ENCODE measurements at regions not wholly inside any gene's neighbourhood (a gene's known extent, or its start where the extent isn't known, plus 50 kb on each side); places are given as distances from the start of the nearest gene placed in this dataset.

DNA sequence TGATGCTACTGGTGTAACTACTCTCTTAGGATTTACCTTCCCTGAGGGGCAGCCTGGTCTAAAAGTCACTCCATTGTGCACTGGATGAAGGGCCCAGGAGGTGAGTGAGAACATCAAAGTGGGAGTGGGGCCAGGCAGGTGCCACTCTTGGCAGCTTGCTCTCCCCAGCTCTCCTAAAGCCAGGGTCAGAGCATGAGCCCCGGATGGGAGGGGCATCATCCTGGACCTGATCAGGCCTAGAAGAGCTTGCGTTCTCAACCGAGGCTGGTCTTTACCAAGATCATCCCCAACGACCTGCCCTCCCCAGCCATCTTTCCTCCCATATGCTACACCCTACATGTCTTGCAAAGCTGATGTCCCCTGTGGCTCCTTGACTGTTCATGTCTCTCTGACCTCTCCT is 87.1 kb downstream of the AIPL1 start:
- DNase-seq (ENCODE audit: low read depth), result no peak
- no peak for TF ChIP-seq POLR2A (IDR thresholded peaks at IDR 0.05; ENCODE audit: extremely low read depth, insufficient read length)
- TF ChIP-seq MYC (IDR thresholded peaks at IDR 0.05; ENCODE audit: low read depth, low read length), result no peak
- TF ChIP-seq, protein P1, sequence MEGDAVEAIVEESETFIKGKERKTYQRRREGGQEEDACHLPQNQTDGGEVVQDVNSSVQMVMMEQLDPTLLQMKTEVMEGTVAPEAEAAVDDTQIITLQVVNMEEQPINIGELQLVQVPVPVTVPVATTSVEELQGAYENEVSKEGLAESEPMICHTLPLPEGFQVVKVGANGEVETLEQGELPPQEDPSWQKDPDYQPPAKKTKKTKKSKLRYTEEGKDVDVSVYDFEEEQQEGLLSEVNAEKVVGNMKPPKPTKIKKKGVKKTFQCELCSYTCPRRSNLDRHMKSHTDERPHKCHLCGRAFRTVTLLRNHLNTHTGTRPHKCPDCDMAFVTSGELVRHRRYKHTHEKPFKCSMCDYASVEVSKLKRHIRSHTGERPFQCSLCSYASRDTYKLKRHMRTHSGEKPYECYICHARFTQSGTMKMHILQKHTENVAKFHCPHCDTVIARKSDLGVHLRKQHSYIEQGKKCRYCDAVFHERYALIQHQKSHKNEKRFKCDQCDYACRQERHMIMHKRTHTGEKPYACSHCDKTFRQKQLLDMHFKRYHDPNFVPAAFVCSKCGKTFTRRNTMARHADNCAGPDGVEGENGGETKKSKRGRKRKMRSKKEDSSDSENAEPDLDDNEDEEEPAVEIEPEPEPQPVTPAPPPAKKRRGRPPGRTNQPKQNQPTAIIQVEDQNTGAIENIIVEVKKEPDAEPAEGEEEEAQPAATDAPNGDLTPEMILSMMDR (IDR thresholded peaks at IDR 0.05; ENCODE audit: low read depth, low read length), result no peak
- TF ChIP-seq, protein P2, sequence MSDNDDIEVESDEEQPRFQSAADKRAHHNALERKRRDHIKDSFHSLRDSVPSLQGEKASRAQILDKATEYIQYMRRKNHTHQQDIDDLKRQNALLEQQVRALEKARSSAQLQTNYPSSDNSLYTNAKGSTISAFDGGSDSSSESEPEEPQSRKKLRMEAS (IDR thresholded peaks at IDR 0.05; ENCODE audit: low read depth, low read length), result no peak

DNA sequence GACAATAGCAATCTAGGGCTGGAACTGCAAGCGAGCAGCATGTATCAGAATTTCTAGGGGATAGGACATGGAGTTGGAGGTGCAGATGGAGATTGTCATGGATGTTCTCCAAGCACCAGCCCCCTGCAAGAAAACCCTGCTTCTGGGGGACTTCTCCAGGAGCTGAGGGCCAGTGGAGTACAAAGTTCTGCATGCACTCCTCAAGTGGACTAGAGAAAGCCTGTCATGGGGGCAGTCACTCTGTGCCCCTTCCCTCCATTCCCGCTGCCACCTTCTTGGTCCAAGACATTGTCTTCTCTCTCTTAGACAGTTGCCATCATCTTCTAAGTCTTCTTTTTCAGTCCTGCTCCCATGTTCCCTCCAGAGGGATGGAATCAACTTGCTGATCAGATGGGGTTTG is 87.9 kb downstream of the AIPL1 start:
- TF ChIP-seq, protein P1 (IDR thresholded peaks at IDR 0.05; ENCODE audit: low read depth, low read length), result no peak
- TF ChIP-seq MYC (IDR thresholded peaks at IDR 0.05; ENCODE audit: low read depth, low read length) (no peak), POLR2A (IDR thresholded peaks at IDR 0.05; ENCODE audit: extremely low read depth, insufficient read length) (no peak)
- TF ChIP-seq, protein P2 (IDR thresholded peaks at IDR 0.05; ENCODE audit: low read depth, low read length), result no peak
- DNase-seq (ENCODE audit: low read depth), result no peak
- H3K4me3 ChIP-seq (ENCODE audit: low read depth, low read length), result no peak overlapping the region

More for the DNA sequence above, 87.1 kb downstream of the AIPL1 start:
- no peak overlapping the region for H3K4me3 ChIP-seq (ENCODE audit: low read depth, low read length)

DNA sequence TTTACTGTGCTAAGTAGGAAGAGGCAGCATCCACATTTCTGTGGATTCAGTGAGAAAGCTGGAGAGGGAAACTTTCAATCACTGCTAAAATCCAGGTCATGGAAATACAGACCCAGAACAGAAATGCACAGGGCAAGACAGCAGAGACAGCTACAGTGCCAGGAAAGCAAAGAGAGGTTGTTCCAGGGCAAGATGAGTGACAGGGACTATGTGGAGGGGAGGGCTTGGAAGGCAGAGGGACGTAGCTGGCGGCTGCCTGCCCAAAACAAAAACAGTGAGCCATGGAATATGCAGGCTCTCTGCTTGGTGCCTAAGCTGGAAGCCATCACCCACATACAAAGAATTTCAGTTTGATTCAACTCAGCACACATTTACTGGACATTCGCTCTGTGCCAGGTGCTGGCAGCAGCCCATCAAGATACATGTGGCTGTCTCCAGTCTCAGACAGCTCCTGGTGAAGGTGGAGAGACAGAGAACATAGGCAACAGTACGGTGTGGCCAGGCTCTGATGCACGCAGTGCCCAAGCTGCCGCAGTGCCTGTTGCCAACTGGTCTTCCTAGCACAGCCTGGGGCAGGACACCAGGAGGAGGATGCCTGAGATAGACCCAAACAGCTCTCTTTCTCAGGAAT is 88.7 kb downstream of the AIPL1 start:
- DNase-seq (ENCODE audit: low read depth), result no peak
- H3K4me3 ChIP-seq (ENCODE audit: low read depth, low read length), result no peak overlapping the region
- TF ChIP-seq, protein P1 (IDR thresholded peaks at IDR 0.05; ENCODE audit: low read depth, low read length), result no peak

DNA sequence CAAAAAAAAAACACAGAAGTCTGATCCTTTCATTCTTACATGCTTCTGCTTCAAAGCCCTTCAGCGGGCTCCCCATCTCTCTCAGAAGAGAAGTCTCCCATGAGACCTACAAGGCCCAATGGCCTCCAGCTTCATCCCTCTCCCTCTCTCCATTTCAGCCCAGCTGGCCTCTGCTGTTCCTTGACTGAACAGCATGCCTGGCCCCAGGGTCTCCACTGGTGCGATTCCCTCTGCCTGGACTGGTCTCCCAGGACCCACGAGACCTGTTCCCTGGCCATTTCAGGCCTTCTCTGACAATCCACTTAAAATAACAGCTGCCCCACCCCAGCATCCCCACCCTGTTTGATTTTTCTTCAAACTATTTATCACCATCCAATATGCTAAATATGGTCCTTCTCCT is 91.2 kb downstream of the AIPL1 start:
- no peak for DNase-seq (ENCODE audit: low read depth)

DNA sequence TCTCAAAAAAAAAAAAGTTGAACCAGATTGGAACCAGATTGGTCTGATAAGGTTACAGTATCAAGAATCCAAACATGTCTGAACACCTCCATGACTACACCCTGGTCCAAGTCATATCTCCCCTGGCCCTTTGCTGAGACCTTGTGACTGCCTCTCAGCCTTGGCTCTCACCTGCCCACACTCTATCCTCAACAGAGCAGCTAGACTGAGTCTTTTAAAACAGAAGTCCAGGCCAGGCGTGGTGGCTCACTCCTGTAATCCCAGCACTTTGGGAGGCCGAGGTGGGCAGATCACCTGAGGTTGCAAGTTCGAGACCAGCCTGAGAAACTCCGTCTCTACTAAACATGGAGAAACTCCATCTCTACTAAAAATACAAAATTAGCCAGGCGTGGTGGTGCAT is 91.7 kb downstream of the AIPL1 start:
- DNase-seq (ENCODE audit: low read depth), result no peak
- TF ChIP-seq, protein P1 (IDR thresholded peaks at IDR 0.05; ENCODE audit: low read depth, low read length), result no peak
- TF ChIP-seq POLR2A (IDR thresholded peaks at IDR 0.05; ENCODE audit: extremely low read depth, insufficient read length) (no peak), MYC (IDR thresholded peaks at IDR 0.05; ENCODE audit: low read depth, low read length) (no peak)
- TF ChIP-seq, protein P2 (IDR thresholded peaks at IDR 0.05; ENCODE audit: low read depth, low read length), result no peak
- H3K4me3 ChIP-seq (ENCODE audit: low read depth, low read length), result no peak overlapping the region

More for the DNA sequence above, 91.2 kb downstream of the AIPL1 start:
- no peak overlapping the region for H3K4me3 ChIP-seq (ENCODE audit: low read depth, low read length)
- TF ChIP-seq POLR2A (IDR thresholded peaks at IDR 0.05; ENCODE audit: extremely low read depth, insufficient read length) (no peak), MYC (IDR thresholded peaks at IDR 0.05; ENCODE audit: low read depth, low read length) (no peak)
- TF ChIP-seq, protein P2 (IDR thresholded peaks at IDR 0.05; ENCODE audit: low read depth, low read length), result no peak
- TF ChIP-seq, protein P1 (IDR thresholded peaks at IDR 0.05; ENCODE audit: low read depth, low read length), result no peak

DNA sequence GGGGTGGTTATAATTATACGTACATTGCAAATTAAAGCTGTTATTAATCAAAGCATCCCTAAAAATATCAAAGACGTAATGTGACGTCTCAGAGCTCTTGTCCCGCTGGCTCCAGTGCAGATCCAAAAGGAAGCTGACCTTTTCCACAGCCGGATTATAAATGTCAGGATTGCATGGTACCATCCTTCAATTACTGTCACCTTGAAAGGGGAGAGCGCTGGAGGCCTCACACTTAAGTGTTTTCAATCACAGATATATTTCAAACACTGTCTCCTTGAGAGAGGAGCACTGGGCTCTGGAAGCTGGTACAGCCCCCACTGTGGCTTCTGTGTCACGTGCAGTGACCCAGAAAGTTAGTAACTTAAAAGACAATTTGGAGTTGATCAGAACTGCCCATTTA is 94.2 kb downstream of the AIPL1 start:
- H3K4me3 ChIP-seq (ENCODE audit: low read depth, low read length), result no peak overlapping the region
- TF ChIP-seq MYC (IDR thresholded peaks at IDR 0.05; ENCODE audit: low read depth, low read length) (no peak), POLR2A (IDR thresholded peaks at IDR 0.05; ENCODE audit: extremely low read depth, insufficient read length) (no peak)
- TF ChIP-seq, protein P1 (IDR thresholded peaks at IDR 0.05; ENCODE audit: low read depth, low read length), result no peak
- TF ChIP-seq, protein P2 (IDR thresholded peaks at IDR 0.05; ENCODE audit: low read depth, low read length), result no peak
- DNase-seq (ENCODE audit: low read depth), result no peak

Measured in NB4 (cell line).